ENCODE measurements at regions not wholly inside any gene's neighbourhood (a gene's known extent, or its start where the extent isn't known, plus 50 kb on each side); places are given as distances from the start of the nearest gene placed in this dataset.

DNA sequence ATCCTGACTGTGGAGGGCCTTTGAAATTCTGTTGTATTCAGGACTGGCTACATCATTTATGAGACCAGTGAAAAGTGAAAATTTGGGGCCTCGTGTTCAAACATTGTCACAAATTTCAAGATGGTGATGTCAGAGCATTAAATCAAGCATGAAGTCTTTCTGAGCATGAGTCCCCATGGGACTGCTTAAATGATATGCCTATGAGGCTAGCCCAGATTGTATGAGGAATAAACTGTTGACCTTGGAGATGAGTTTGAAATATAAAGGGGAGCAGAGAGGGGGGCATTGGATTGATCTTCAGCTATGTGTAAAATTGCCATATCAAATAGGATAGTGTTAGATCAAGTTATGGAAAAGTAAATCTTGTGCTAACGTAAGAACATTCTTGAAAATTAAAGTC lies 230.0 kb downstream of the SPANXN3 start:
- TF ChIP-seq CTCF (conservative IDR thresholded peaks at IDR 0.05; ENCODE audit: low read length) = no peak
- no peak for TF ChIP-seq EZH2phosphoT487 (IDR thresholded peaks at IDR 0.05; ENCODE audit: borderline replicate concordance, low read depth, low read length)

Measured in OCI-LY7 (cell line).